NOMO-1 treated with dmso at 0.1 percent for 144 hours (cell line): ENCODE measurements at regions not wholly inside any gene's neighbourhood (a gene's known extent, or its start where the extent isn't known, plus 50 kb on each side); places are given as distances from the start of the nearest gene placed in this dataset.

Experiments used
- DNase-seq: peaks from one replicate; lab custom pipeline; 2025; ENCODE audit not compliant: unreplicated experiment; lab: John Stamatoyannopoulos, UW

GRCh38 chr11:36997656-36998055 is 399.6 kb upstream of the RAG2 start:
- DNase-seq, result no peak

GRCh38 chr11:36996795-36997194 is 398.8 kb upstream of the RAG2 start:
- no peak for DNase-seq

- DNase-seq, result no peak
Measured at GRCh38 chr11:36994208-36994607, 396.2 kb upstream of the RAG2 start.

GRCh38 chr11:36988556-36988955 is 390.5 kb upstream of the RAG2 start:
- no peak for DNase-seq

GRCh38 chr11:36985562-36985961 is 387.5 kb upstream of the RAG2 start:
- no peak for DNase-seq

GRCh38 chr11:36976741-36977140 is 378.7 kb upstream of the RAG2 start:
- no peak for DNase-seq

- no peak for DNase-seq
Measured at GRCh38 chr11:36974771-36975170, 376.7 kb upstream of the RAG2 start.

GRCh38 chr11:36953976-36954375 is 355.9 kb upstream of the RAG2 start:
- no peak for DNase-seq

GRCh38 chr11:36948460-36949127 is 350.6 kb upstream of the RAG2 start:
- DNase-seq, result no peak

- DNase-seq, result no peak
Measured at GRCh38 chr11:36945384-36945783, 347.3 kb upstream of the RAG2 start.

- DNase-seq, result no peak
Measured at GRCh38 chr11:36933481-36933880, 335.4 kb upstream of the RAG2 start.

GRCh38 chr11:36931139-36931538 is 333.1 kb upstream of the RAG2 start:
- no peak for DNase-seq

- no peak for DNase-seq
Measured at GRCh38 chr11:36930256-36930655, 332.2 kb upstream of the RAG2 start.

GRCh38 chr11:36929401-36929800 is 331.4 kb upstream of the RAG2 start:
- no peak for DNase-seq

GRCh38 chr11:36928621-36929020 is 330.6 kb upstream of the RAG2 start:
- DNase-seq, result no peak

GRCh38 chr11:36899800-36900199 is 301.8 kb upstream of the RAG2 start:
- no peak for DNase-seq

- no peak for DNase-seq
Measured at GRCh38 chr11:36890841-36891240, 292.8 kb upstream of the RAG2 start.

- DNase-seq, result no peak
Measured at GRCh38 chr11:36890121-36890679, 292.2 kb upstream of the RAG2 start.

- DNase-seq, result no peak
Measured at GRCh38 chr11:36885154-36885553, 287.1 kb upstream of the RAG2 start.

GRCh38 chr11:36878737-36879136 is 280.7 kb upstream of the RAG2 start:
- no peak for DNase-seq

GRCh38 chr11:36877149-36877548 is 279.1 kb upstream of the RAG2 start:
- DNase-seq, result no peak

GRCh38 chr11:36876266-36876665 is 278.2 kb upstream of the RAG2 start:
- DNase-seq, result no peak

GRCh38 chr11:36874291-36874690 is 276.3 kb upstream of the RAG2 start:
- DNase-seq, result no peak
